Karpas-422 (cell line): ENCODE measurements at regions not wholly inside any gene's neighbourhood (a gene's known extent, or its start where the extent isn't known, plus 50 kb on each side); places are given as distances from the start of the nearest gene placed in this dataset.
"Not testable (repeated sequence)": the region's sequence is repeated elsewhere in the genome, so short reads cannot be mapped to it uniquely, and the experiment has no call there.

Source experiments
- DNase-seq: peaks from one replicate; pipeline ENCODE4 v3.0.0-alpha.2; 2015
- H2AFZ ChIP-seq: fragments of 200-600 bp; sonication (generic); 2 replicates; pipeline ENCODE4 v1.6.1; 2014; ENCODE audit warnings: antibody characterized with exemption, low read length, mixed read lengths
- H3K27ac ChIP-seq: fragments of 200-600 bp; sonication (generic); 2 replicates; pipeline ENCODE4 v1.5.1; 2014; ENCODE audit warnings: mild to moderate bottlenecking, low read length, moderate library complexity
- H3K27me3 ChIP-seq: fragments of 200-600 bp; sonication (generic); 2 replicates; pipeline ENCODE4 v1.6.1; 2014; ENCODE audit warnings: low read length, mixed read lengths
- H3K36me3 ChIP-seq: fragments of 200-600 bp; sonication (generic); 2 replicates; pipeline ENCODE4 v1.6.1; 2014; ENCODE audit warnings: low read length, mixed read lengths; ENCODE audit not compliant: insufficient read depth
- H3K4me1 ChIP-seq: fragments of 200-600 bp; sonication (generic); 2 replicates; pipeline ENCODE4 v1.6.1; 2014; ENCODE audit warnings: mild to moderate bottlenecking, low read length, mixed read lengths
- H3K4me2 ChIP-seq: fragments of 200-600 bp; sonication (generic); 2 replicates; pipeline ENCODE4 v1.6.1; 2014; ENCODE audit warnings: low read length, low read depth, mild to moderate bottlenecking; ENCODE audit not compliant: poor library complexity, severe bottlenecking
- H3K4me3 ChIP-seq: fragments of 200-600 bp; sonication (generic); 2 replicates; pipeline ENCODE4 v1.5.1; 2014; ENCODE audit warnings: mild to moderate bottlenecking, antibody characterized with exemption, low read length, mixed read lengths
- H3K79me2 ChIP-seq: fragments of 200-600 bp; sonication (generic); 2 replicates; pipeline ENCODE4 v1.6.1; 2014; ENCODE audit warnings: mild to moderate bottlenecking, low read length, mixed read lengths
- H3K9ac ChIP-seq: fragments of 200-600 bp; sonication (generic); 2 replicates; pipeline ENCODE4 v1.6.0; 2014; ENCODE audit warnings: low read length
- H3K9me2 ChIP-seq: fragments of 200-600 bp; sonication (generic), shearing (Covaris generic); replicated peaks from 2 replicates; pipeline ENCODE4 v1.6.0; 2014; ENCODE audit warnings: mild to moderate bottlenecking, low read length, moderate library complexity; ENCODE audit not compliant: insufficient read depth
- H3K9me3 ChIP-seq: fragments of 300-700, 200-600 bp; sonication (generic); 2 replicates; pipeline ENCODE4 v1.6.1; 2014; ENCODE audit warnings: low read length, mixed read lengths
- H4K20me1 ChIP-seq: fragments of 200-600 bp; sonication (generic); 2 replicates; pipeline ENCODE4 v1.6.1; 2014; ENCODE audit warnings: mild to moderate bottlenecking, antibody characterized with exemption, low read length, low read depth; ENCODE audit not compliant: insufficient read depth

- no peaks in the 10 kb centered on the region for H3K27me3 ChIP-seq
- no peak overlapping the region for H3K4me3 ChIP-seq
Measured at GRCh38 chr16:8062677-8063076, 527.6 kb downstream of the TMEM114 start.

DNA sequence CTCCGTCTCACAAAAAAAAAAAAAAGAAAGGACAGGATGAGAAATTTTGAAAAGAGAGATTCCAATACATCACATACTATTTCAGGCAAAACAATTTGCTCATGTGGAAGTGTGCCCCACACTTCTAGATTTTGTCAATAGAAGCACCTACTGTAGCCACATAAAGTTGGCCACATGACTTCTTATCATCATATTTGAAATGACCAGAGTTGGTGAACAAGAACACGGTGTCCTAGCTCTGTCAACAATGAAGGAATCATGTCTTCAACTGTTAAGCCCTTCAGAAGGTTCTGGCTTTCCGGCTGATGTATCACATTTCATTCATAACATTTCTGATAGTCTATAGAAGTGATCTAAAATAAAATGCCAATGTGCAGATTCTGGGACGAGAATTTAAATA is 534.5 kb downstream of the TMEM114 start:
- Histone ChIP-seq H3K9ac (no peak overlapping the region), H3K27me3 (no peaks in the 10 kb centered on the region), H3K27ac (no peak overlapping the region), H3K4me3 (no peak overlapping the region), H3K79me2 (no peaks in the 10 kb centered on the region), H3K36me3 (no peaks in the 10 kb centered on the region), H3K9me3 (peaks cover 31% of the 10 kb centered on the region), H3K4me1 (no peaks in the 10 kb centered on the region), H2AFZ (no peak overlapping the region), H3K9me2 (no peaks in the 10 kb centered on the region), H4K20me1 (no peaks in the 10 kb centered on the region), H3K4me2 (no peak overlapping the region)
- no peak for DNase-seq

More at GRCh38 chr16:8062677-8063076, 527.6 kb downstream of the TMEM114 start:
- no peak overlapping the region for H3K27ac ChIP-seq
- no peak overlapping the region for H3K9ac ChIP-seq
- no peaks in the 10 kb centered on the region for H3K36me3 ChIP-seq
- no peaks in the 10 kb centered on the region for H4K20me1 ChIP-seq
- H3K4me1 ChIP-seq = no peaks in the 10 kb centered on the region
- H3K9me3 ChIP-seq = peaks cover 3% of the 10 kb centered on the region; the same call in 1 of the 2 replicates
- H3K9me2 ChIP-seq = no peaks in the 10 kb centered on the region
- no peak overlapping the region for H3K4me2 ChIP-seq
- DNase-seq = no peak
- H3K79me2 ChIP-seq = no peaks in the 10 kb centered on the region
- H2AFZ ChIP-seq = no peak overlapping the region

DNA sequence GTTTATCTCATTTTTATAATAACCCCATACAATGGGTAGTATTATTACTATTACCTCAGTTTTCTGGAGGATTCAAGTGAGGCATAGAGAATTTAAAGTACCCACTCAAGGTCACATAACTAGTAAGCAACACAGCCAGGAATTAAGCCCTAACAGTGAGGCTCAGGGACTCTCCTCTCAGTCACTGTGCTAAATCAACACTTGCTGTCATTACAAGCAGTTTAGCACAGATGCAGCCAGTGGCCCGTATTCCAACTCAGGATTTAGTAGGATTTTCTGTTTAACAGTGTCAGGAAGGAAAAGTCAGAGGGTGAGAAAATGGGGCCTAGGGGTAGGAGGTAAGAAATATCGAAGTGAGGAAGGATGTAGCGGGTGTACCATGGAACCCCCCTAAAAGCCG is 536.9 kb downstream of the TMEM114 start:
- no peak overlapping the region for H3K27ac ChIP-seq
- no peaks in the 10 kb centered on the region for H3K36me3 ChIP-seq
- no peak for DNase-seq
- H2AFZ ChIP-seq = no peak overlapping the region
- peaks cover 31% of the 10 kb centered on the region for H3K9me3 ChIP-seq
- H4K20me1 ChIP-seq = no peaks in the 10 kb centered on the region
- no peak overlapping the region for H3K4me2 ChIP-seq
- no peaks in the 10 kb centered on the region for H3K27me3 ChIP-seq
- no peaks in the 10 kb centered on the region for H3K79me2 ChIP-seq
- no peaks in the 10 kb centered on the region for H3K9me2 ChIP-seq
- H3K4me3 ChIP-seq = no peak overlapping the region
- no peak overlapping the region for H3K9ac ChIP-seq
- H3K4me1 ChIP-seq = no peaks in the 10 kb centered on the region

DNA sequence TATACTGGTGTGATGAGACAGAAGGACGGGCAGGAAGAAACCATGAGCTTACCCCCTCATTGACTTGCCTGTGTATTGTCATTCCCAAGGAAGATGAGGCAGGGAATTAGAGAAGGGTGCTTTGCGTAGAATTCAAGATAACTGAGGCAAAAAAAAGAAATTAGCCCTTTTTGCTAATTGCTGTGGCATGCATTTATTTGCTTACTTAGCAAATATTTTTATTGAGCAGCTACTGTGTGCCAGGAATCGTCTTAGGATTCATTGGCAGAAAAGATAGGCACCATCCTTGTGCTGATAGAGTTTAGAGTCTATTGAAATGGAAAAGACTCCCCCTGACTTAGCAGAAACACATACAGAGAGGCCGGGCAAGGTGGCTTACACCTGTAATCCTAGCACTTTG is 541.9 kb downstream of the TMEM114 start:
- Histone ChIP-seq H2AFZ (no peak overlapping the region), H3K79me2 (no peaks in the 10 kb centered on the region), H3K9me2 (no peaks in the 10 kb centered on the region), H3K27me3 (no peaks in the 10 kb centered on the region), H3K4me1 (no peaks in the 10 kb centered on the region), H3K4me2 (no peak overlapping the region), H4K20me1 (no peaks in the 10 kb centered on the region), H3K27ac (no peak overlapping the region), H3K36me3 (no peaks in the 10 kb centered on the region), H3K4me3 (no peak overlapping the region), H3K9ac (no peak overlapping the region), H3K9me3 (peaks cover 15% of the 10 kb centered on the region)
- DNase-seq = no peak

GRCh38 chr16:8047736-8048135 is 542.6 kb downstream of the TMEM114 start:
- Histone ChIP-seq H4K20me1 (no peaks in the 10 kb centered on the region), H3K4me2 (no peak overlapping the region), H3K79me2 (no peaks in the 10 kb centered on the region), H3K27ac (no peak overlapping the region), H3K9ac (no peak overlapping the region), H3K4me3 (no peak overlapping the region), H3K36me3 (no peaks in the 10 kb centered on the region), H3K27me3 (no peaks in the 10 kb centered on the region), H3K9me3 (peaks cover 11% of the 10 kb centered on the region), H3K9me2 (no peaks in the 10 kb centered on the region), H3K4me1 (no peaks in the 10 kb centered on the region), H2AFZ (no peak overlapping the region)
- no peak for DNase-seq

GRCh38 chr16:8044796-8045195 is 545.5 kb downstream of the TMEM114 start:
- no peak overlapping the region for H3K4me3 ChIP-seq
- H3K79me2 ChIP-seq = no peaks in the 10 kb centered on the region
- no peak for DNase-seq
- no peaks in the 10 kb centered on the region for H4K20me1 ChIP-seq
- no peaks in the 10 kb centered on the region for H3K4me1 ChIP-seq
- H3K27me3 ChIP-seq = no peaks in the 10 kb centered on the region
- H3K9ac ChIP-seq = no peak overlapping the region
- no peak overlapping the region for H3K27ac ChIP-seq
- H3K4me2 ChIP-seq = no peak overlapping the region
- H3K9me3 ChIP-seq = peaks cover 22% of the 10 kb centered on the region
- no peaks in the 10 kb centered on the region for H3K9me2 ChIP-seq
- no peaks in the 10 kb centered on the region for H3K36me3 ChIP-seq
- no peak overlapping the region for H2AFZ ChIP-seq

DNA sequence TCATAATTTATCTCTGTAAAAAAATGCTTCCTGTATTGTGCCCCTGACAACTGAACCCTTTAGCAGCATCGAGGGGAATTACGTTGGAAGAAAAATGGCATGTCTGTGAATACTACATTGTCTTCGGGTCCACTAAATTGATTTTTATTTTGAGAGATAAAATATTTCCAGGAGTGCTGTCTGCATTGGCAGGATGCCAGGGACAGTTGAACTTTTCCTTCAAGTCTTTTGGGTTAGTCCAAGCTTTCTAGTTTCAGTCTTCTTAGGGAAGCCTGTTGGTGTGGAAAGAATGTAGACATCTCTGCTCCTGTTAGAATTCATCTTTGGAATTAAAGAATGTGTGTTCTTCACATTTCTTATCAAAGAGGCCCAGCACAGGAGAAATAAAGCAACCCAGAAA is 557.9 kb downstream of the TMEM114 start:
- H3K9me3 ChIP-seq = peaks cover 8% of the 10 kb centered on the region
- no peaks in the 10 kb centered on the region for H3K9me2 ChIP-seq
- H3K79me2 ChIP-seq = no peaks in the 10 kb centered on the region
- H2AFZ ChIP-seq = no peak overlapping the region
- H3K27ac ChIP-seq = no peak overlapping the region
- no peak for DNase-seq
- H3K9ac ChIP-seq = no peak overlapping the region
- no peaks in the 10 kb centered on the region for H4K20me1 ChIP-seq
- H3K4me1 ChIP-seq = no peaks in the 10 kb centered on the region
- H3K27me3 ChIP-seq = no peaks in the 10 kb centered on the region
- H3K4me2 ChIP-seq = no peak overlapping the region
- H3K4me3 ChIP-seq = no peak overlapping the region
- no peaks in the 10 kb centered on the region for H3K36me3 ChIP-seq

DNA sequence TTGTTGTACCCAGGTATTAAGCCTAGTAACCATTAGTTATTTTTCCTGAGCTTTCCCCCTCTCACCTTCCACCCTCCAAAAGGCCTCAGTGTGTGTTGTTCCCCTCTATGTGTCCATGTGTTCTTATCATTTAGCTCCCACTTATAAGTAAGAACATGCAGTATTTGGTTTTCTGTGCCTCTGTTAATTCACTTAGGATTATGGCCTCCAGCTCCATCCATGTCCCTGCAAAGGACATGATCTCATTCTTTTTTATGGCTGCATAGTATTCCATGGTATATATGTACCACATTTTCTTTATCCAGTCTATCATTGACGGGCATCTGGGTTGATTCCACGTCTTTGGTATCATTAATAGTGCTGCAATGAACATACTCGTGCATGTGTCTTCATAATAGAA is 560.3 kb downstream of the TMEM114 start:
- H3K9me2 ChIP-seq, H3K4me1 ChIP-seq, H3K9ac ChIP-seq, H4K20me1 ChIP-seq, H3K4me2 ChIP-seq, H3K36me3 ChIP-seq, H3K4me3 ChIP-seq, H3K27me3 ChIP-seq, DNase-seq, H2AFZ ChIP-seq, H3K79me2 ChIP-seq, H3K27ac ChIP-seq: not testable (repeated sequence)
- peaks cover 13% of the 10 kb centered on the region for H3K9me3 ChIP-seq

- H3K9me2 ChIP-seq = no peaks in the 10 kb centered on the region
- H3K4me1 ChIP-seq = no peaks in the 10 kb centered on the region
- no peak overlapping the region for H3K27ac ChIP-seq
- H3K4me3 ChIP-seq = no peak overlapping the region
- H4K20me1 ChIP-seq = no peaks in the 10 kb centered on the region
- H3K9me3 ChIP-seq = peaks cover 20% of the 10 kb centered on the region; the same call in 1 of the 2 replicates
- no peak overlapping the region for H2AFZ ChIP-seq
- no peaks in the 10 kb centered on the region for H3K27me3 ChIP-seq
- no peak overlapping the region for H3K4me2 ChIP-seq
- no peaks in the 10 kb centered on the region for H3K36me3 ChIP-seq
- peak; percentile 67 for DNase-seq
- H3K79me2 ChIP-seq = no peaks in the 10 kb centered on the region
- H3K9ac ChIP-seq = no peak overlapping the region
Measured at GRCh38 chr16:8026450-8026849, 563.9 kb downstream of the TMEM114 start.
